WI38 (cell line): ENCODE measurements at regions not wholly inside any gene's neighbourhood (a gene's known extent, or its start where the extent isn't known, plus 50 kb on each side); places are given as distances from the start of the nearest gene placed in this dataset.
"Not testable (repeated sequence)": the region's sequence is repeated elsewhere in the genome, so short reads cannot be mapped to it uniquely, and the experiment has no call there.

ENCODE experiments used
- H3K4me3 ChIP-seq: 2 replicates; pipeline ENCODE4 v1.5.1; 2011; ENCODE audit warnings: low read depth, mild to moderate bottlenecking, control low read depth, low read length
- TF ChIP-seq, protein P1 (sequence below): IDR thresholded peaks from 2 replicates; pipeline ENCODE4 v1.5.1; 2012; ENCODE audit warnings: low read depth, mild to moderate bottlenecking, control low read depth, low read length

DNA sequence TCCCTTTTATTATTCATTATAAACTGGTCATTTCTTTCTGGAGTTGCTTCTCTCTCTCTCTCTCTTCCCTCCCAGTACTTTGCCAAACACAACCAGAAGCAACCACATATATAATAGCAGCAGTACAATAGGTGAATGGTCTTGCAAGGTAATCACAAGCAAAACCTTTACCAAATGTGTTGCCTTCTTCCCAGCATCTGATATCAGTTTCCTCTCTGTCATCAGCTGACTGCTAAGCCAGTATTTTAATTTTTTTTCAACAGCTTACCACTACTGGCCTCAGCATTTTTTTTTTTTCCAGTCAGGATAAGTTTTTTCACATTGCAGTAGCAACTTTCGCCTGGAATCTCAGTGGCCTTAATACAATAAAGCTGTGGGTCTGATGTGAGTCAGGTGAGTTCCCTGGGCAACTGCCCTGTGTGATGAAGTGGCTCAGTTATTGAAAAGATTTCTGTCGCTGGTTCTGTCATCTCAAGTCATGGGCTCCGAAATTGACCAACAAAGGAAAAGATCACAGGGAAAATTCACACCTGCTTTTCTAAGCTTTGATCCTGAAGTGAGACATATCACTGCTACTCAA is 282.5 kb upstream of the AMIGO2 start:
- no peak overlapping the region for H3K4me3 ChIP-seq
- TF ChIP-seq, protein P1, sequence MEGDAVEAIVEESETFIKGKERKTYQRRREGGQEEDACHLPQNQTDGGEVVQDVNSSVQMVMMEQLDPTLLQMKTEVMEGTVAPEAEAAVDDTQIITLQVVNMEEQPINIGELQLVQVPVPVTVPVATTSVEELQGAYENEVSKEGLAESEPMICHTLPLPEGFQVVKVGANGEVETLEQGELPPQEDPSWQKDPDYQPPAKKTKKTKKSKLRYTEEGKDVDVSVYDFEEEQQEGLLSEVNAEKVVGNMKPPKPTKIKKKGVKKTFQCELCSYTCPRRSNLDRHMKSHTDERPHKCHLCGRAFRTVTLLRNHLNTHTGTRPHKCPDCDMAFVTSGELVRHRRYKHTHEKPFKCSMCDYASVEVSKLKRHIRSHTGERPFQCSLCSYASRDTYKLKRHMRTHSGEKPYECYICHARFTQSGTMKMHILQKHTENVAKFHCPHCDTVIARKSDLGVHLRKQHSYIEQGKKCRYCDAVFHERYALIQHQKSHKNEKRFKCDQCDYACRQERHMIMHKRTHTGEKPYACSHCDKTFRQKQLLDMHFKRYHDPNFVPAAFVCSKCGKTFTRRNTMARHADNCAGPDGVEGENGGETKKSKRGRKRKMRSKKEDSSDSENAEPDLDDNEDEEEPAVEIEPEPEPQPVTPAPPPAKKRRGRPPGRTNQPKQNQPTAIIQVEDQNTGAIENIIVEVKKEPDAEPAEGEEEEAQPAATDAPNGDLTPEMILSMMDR: no peak

DNA sequence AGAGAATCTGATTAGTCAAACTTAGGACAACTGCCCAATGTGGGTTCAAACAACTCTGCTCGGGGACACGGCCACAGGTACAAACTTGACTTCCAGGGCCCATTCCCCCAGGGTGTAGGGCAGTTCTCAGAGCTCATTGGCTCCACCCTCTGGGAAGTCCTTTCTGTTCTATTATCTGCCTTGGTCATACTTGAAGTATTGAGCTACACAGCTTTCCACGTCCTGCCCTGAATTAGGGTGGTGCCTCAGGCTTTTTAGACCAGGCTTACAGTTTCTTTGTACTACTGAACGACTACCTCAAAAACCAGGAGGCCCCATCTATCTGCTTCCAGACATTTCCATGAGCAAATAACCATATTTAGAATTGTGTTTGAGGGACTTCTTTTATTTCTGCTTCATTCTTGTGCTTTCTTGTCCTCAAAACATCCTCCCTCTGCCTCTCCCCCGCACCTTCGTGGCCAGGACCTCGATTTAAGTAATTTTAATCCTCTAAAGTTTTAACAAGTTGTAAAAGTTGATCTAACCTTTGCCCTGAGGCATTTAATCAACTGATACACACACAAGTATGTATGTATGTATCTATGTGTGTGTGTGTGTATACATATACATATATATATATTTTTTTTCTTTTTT is 281.7 kb upstream of the AMIGO2 start:
- no peak overlapping the region for H3K4me3 ChIP-seq
- TF ChIP-seq, protein P1: no peak

DNA sequence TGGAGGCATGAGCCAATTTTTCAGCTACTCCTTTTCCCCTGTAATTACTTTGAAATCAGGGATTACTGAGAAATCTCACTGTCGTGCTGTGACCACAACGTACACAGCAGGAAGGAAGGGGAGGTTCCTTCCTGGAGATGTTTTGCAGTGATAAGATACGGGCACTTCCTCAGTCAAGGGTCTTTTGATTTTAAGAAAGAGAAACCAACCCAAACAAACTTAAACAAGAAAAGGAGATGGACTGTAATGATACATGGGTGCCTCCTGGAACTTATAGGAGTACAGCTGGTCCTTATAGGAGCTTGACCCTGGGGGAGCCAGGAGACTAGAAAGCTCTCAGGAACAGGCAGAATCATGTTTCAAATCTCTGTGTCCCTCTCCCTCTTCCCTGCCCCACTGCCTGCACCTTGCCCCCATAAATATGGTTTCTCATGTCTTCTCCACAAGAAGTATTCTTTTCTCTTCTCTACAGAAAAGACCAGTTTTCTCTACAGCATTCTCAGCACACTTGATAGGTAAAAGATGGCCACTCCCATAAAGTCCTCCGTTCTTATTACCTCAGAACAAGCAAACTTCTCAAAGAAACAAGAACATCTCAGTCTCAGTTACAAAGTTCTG is 281.1 kb upstream of the AMIGO2 start:
- H3K4me3 ChIP-seq: no peak overlapping the region
- TF ChIP-seq, protein P1: no peak

DNA sequence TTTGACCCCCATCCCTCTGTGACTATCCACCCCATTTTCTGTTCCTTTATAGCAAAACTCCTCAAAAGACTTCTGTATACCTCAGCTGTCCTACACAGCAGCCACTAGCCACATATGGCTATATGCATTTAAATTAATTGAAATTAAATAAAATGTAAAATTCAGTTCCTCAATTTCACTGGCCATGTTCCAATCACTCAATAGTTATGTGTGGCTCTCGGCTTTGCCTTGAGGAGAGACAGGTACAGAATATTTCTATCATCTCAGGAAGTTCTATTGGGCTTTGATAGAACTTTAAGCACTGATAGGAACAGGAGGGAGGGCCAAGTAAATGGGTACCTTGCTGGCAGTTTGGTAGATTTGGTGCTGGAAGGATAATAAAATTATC is 280.3 kb upstream of the AMIGO2 start:
- no peak overlapping the region for H3K4me3 ChIP-seq
- TF ChIP-seq, protein P1: no peak

DNA sequence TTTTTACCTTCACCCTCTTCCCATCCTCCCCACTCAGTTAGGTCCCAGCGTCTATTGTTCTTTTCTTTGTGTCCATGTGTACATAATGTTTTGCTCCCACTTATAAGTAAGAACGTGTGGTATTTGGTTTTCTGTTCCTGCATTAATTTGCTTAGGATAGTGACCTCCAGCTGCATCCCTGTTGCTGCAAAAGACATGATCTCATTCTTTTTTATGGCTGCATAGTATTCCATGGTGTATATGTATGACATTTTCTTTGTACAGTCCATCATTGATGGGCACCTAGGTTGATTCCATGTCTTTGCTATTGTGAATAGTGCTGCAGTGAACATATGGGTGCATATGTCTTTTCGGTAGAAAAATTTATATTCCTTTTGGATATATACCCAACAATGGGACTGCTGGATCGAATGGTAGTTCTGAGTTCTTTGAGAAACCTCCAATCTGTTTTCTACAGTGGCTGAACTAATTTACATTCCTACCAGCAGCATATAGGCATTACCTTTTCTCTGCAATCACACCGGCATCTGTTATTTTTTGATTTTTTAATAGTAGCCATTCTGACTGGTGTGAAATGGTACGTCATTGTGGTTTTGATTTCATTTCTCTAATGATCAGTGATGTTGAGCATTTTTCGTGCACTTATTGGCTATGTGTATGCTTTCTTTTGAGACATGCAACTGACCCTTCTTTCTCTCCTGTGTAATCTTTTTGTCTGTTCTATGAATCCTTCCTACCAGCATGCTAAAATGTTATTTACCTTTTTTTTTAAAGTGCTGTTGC is 279.7 kb upstream of the AMIGO2 start:
- H3K4me3 ChIP-seq: no peak overlapping the region
- TF ChIP-seq, protein P1: no peak

DNA sequence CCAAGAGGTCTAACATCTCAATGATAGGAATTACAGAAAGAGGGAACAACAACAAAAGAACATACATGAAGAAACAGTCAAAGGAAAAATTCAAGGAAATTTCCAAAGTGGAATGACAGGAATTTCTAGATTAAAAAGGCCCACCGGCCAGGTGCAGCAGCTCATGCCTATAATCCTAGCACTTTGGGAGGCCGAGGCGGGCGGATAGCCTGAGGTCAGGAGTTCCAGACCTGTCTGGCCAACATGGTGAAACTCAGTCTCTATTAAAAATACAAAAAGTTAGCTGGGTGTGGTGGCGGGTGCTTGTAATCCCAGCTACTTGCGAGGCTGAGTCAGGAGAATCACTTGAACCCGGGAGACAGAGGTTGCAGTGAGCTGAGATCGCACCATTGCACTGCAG is 277.2 kb upstream of the AMIGO2 start:
- not testable (repeated sequence) for H3K4me3 ChIP-seq

DNA sequence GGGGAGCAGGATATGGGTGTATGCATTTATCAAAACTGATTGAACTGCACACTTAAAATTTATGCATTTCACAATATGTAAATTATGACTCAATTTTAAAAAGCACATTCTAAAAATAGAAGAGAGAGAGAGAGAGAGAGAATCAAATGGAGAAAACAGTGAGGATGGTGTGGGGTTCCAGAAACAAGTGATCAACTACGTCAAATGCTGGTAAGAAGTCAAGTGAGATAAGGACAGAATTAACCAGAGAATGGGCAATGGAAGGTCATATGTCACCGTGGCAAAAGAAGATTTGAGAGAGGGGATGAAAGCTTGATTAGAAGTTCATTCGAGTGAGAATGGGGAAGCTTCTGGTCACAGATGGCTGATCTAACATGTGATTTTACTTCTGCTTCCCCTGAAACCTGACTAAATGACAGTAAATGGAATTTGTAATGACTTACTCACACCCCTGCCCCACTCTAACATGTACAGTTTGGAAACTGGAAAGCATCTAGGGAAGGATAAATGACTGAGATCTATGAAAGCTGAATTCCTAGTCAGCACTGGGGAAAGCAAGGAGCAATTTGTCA is 276.5 kb upstream of the AMIGO2 start:
- no peak overlapping the region for H3K4me3 ChIP-seq
- TF ChIP-seq, protein P1: no peak
